ENCODE measurements at regions not wholly inside any gene's neighbourhood (a gene's known extent, or its start where the extent isn't known, plus 50 kb on each side); places are given as distances from the start of the nearest gene placed in this dataset.
A peak's percentile ranks its signal among the peaks of the same experiment; 100 is the strongest.

DNA sequence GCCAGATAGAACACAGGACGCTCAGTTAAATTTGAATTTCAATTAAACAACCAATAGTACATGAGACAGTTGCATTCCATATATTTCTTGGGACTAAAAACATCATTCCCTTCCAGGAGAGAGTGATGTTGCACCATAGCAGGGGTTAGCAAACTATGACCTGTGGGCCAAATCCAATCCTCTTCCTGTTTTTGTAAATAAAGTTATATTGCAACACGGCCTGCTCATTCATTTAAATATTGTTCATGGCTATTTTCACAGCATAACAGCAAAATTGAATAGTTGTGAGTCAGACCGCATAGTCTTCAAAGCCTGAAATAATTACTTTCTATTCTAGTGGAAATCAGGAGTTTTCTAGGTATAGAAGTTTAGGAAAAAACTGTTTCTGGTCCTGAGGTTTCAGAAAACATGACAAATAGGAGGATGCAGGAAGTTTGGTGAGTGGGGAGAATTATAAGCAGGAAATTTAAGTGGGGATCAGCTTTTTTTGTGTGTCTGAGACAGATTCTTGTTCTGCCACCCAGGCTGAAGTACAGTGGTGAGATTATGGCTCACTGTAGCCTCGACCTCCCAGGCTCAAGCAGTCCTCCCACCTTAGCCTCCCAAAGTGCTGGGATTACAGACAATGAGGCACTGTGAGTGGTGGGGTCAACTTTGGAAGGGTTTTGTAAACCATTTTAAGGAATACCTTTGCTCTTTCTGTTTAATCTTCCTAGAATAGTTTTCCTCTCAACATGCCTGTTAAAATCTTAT lies 131.5 kb downstream of the SOCS6 start:
- 10% methylated on average over 4 of the region's 4 CpGs for WGBS (ENCODE audit: low lambda C conversion rate)
- ATAC-seq (peak; percentile 65), DNase-seq (ENCODE audit: low spot score) (peak; percentile 74), FAIRE-seq (peak; percentile 72)
- H3K27me3 ChIP-seq (ENCODE audit: control insufficient read depth in 1 of 2, insufficient read depth in 2 of 2, low read length in 2 of 2), result no peaks in the 10 kb centered on the region
- no peaks in the 10 kb centered on the region for H3K9me3 ChIP-seq (ENCODE audit: low read length)
- no peaks in the 10 kb centered on the region for H3K36me3 ChIP-seq (replicated peaks in 1 of 2; ENCODE audit: control insufficient read depth in 1 of 2, insufficient read depth in 2 of 2, low read length in 2 of 2)
- in situ Hi-C loops (cut with HindIII; ENCODE audit: extremely low pct_ligation_motif_present, low pct_unique_long_range_greater_than_20kb) (no loop called here), intact Hi-C loops (cut with micrococcal nuclease; ENCODE audit: unreplicated experiment) (no loop called here)
- no peaks in the 10 kb centered on the region for H4K20me1 ChIP-seq (ENCODE audit: insufficient read depth, low read length)
- no TSS peak for BruUV-seq (replicated peaks)
- H3K27ac ChIP-seq (ENCODE audit: extremely low read length, insufficient read depth, low read length), result peak overlapping the region; percentile 61
- H3K9ac ChIP-seq (ENCODE audit: insufficient read depth, low read depth, low read length), result peak overlapping the region; percentile 61; the same call in 1 of the 2 replicates
- ChIA-PET POLR2A (interaction anchor here (1.2 to 2.3 kb wide), 4 partner anchors 7 to 44 kb away, joined by 3 to 8 read pairs (median 4); no protein-coding TSS in a partner anchor), CTCF (ENCODE audit: low intra/inter-chr PET ratio, low total read pairs) (interaction anchor here (1.6 kb wide), 1 partner anchor 14 kb away, joined by 4 read pairs; no protein-coding TSS in a partner anchor)
- H3K4me3 ChIP-seq (replicated peaks in 1 of 3; ENCODE audit: insufficient read depth in 1 of 3, low read depth in 2 of 3, low read length in 3 of 3), result peak overlapping the region; percentile 8 to 59 (median 51); a peak in 3 of 6 replicates
- no peak overlapping the region for H2AFZ ChIP-seq (ENCODE audit: low read length)
- no peaks in the 10 kb centered on the region for H3K79me2 ChIP-seq (ENCODE audit: insufficient read depth, low read length)
- H3K4me2 ChIP-seq (ENCODE audit: low read depth, low read length), result peak overlapping the region; percentile 82
- H3K4me1 ChIP-seq (ENCODE audit: insufficient read depth, low read length), result peaks cover 54% of the 10 kb centered on the region
- TF ChIP-seq, protein P1, sequence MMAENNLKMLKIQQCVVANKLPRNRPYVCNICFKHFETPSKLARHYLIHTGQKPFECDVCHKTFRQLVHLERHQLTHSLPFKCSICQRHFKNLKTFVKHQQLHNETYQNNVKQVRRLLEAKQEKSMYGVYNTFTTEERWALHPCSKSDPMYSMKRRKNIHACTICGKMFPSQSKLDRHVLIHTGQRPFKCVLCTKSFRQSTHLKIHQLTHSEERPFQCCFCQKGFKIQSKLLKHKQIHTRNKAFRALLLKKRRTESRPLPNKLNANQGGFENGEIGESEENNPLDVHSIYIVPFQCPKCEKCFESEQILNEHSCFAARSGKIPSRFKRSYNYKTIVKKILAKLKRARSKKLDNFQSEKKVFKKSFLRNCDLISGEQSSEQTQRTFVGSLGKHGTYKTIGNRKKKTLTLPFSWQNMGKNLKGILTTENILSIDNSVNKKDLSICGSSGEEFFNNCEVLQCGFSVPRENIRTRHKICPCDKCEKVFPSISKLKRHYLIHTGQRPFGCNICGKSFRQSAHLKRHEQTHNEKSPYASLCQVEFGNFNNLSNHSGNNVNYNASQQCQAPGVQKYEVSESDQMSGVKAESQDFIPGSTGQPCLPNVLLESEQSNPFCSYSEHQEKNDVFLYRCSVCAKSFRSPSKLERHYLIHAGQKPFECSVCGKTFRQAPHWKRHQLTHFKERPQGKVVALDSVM (CRISPR knock-in tag; IDR thresholded peaks at IDR 0.05), result peak; percentile 95
- TF ChIP-seq ZBTB21 (CRISPR knock-in tag; IDR thresholded peaks at IDR 0.05) (0 out of 2 replicates have a peak, but pooled peaks have one; percentile 22), ZNF136 (CRISPR knock-in tag; IDR thresholded peaks at IDR 0.05; ENCODE audit: low read depth) (no peak), HNRNPK (IDR thresholded peaks at IDR 0.05; ENCODE audit: low read depth, low read length, poor library complexity, severe bottlenecking) (no peak), HOXA5 (CRISPR knock-in tag; IDR thresholded peaks at IDR 0.05) (0 out of 2 replicates have a peak, but pooled peaks have one; percentile 20), ZMYM3 (CRISPR knock-in tag; IDR thresholded peaks at IDR 0.05) (0 out of 2 replicates have a peak, but pooled peaks have one; percentile 39), NR2F1 (CRISPR knock-in tag; IDR thresholded peaks at IDR 0.05) (peak; percentile 82 to 89), ZNF225 (CRISPR knock-in tag; IDR thresholded peaks at IDR 0.05) (no peak), ZFP36L1 (CRISPR knock-in tag; IDR thresholded peaks at IDR 0.05) (no peak)
- TF ChIP-seq, protein P2, sequence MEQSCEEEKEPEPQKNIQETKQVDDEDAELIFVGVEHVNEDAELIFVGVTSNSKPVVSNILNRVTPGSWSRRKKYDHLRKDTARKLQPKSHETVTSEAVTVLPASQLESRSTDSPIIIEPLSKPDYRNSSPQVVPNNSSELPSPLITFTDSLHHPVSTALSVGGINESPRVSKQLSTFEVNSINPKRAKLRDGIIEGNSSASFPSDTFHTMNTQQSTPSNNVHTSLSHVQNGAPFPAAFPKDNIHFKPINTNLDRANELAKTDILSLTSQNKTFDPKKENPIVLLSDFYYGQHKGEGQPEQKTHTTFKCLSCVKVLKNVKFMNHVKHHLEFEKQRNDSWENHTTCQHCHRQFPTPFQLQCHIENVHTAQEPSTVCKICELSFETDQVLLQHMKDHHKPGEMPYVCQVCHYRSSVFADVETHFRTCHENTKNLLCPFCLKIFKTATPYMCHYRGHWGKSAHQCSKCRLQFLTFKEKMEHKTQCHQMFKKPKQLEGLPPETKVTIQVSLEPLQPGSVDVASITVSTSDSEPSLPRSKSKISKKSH (CRISPR knock-in tag; IDR thresholded peaks at IDR 0.05; ENCODE audit: borderline replicate concordance), result no peak
- TF ChIP-seq, protein P3, sequence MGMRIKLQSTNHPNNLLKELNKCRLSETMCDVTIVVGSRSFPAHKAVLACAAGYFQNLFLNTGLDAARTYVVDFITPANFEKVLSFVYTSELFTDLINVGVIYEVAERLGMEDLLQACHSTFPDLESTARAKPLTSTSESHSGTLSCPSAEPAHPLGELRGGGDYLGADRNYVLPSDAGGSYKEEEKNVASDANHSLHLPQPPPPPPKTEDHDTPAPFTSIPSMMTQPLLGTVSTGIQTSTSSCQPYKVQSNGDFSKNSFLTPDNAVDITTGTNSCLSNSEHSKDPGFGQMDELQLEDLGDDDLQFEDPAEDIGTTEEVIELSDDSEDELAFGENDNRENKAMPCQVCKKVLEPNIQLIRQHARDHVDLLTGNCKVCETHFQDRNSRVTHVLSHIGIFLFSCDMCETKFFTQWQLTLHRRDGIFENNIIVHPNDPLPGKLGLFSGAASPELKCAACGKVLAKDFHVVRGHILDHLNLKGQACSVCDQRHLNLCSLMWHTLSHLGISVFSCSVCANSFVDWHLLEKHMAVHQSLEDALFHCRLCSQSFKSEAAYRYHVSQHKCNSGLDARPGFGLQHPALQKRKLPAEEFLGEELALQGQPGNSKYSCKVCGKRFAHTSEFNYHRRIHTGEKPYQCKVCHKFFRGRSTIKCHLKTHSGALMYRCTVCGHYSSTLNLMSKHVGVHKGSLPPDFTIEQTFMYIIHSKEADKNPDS (CRISPR knock-in tag; IDR thresholded peaks at IDR 0.05), result no peak
- TF ChIP-seq, protein P4, sequence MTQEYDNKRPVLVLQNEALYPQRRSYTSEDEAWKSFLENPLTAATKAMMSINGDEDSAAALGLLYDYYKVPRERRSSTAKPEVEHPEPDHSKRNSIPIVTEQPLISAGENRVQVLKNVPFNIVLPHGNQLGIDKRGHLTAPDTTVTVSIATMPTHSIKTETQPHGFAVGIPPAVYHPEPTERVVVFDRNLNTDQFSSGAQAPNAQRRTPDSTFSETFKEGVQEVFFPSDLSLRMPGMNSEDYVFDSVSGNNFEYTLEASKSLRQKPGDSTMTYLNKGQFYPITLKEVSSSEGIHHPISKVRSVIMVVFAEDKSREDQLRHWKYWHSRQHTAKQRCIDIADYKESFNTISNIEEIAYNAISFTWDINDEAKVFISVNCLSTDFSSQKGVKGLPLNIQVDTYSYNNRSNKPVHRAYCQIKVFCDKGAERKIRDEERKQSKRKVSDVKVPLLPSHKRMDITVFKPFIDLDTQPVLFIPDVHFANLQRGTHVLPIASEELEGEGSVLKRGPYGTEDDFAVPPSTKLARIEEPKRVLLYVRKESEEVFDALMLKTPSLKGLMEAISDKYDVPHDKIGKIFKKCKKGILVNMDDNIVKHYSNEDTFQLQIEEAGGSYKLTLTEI (CRISPR knock-in tag; conservative IDR thresholded peaks at IDR 0.05), result no peak
- TF ChIP-seq, protein P5, sequence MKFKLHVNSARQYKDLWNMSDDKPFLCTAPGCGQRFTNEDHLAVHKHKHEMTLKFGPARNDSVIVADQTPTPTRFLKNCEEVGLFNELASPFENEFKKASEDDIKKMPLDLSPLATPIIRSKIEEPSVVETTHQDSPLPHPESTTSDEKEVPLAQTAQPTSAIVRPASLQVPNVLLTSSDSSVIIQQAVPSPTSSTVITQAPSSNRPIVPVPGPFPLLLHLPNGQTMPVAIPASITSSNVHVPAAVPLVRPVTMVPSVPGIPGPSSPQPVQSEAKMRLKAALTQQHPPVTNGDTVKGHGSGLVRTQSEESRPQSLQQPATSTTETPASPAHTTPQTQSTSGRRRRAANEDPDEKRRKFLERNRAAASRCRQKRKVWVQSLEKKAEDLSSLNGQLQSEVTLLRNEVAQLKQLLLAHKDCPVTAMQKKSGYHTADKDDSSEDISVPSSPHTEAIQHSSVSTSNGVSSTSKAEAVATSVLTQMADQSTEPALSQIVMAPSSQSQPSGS (CRISPR knock-in tag; IDR thresholded peaks at IDR 0.05), result peak; percentile 40; the same call in 1 of the 2 replicates

All from HepG2 (cell line).